ENCODE measurements at regions not wholly inside any gene's neighbourhood (a gene's known extent, or its start where the extent isn't known, plus 50 kb on each side); places are given as distances from the start of the nearest gene placed in this dataset.

- Histone ChIP-seq H3K4me1 (peaks cover 0 to 27% (median 7%) of the 10 kb centered on the region in 3 donors), H3K4me3 (no peak overlapping the region), H3K9me3 (no peaks in the 10 kb centered on the region), H3K27me3 (no peaks in the 10 kb centered on the region), H3K27ac (peak overlapping the region in 1 of 4 donors; percentile 22), H3K36me3 (no peaks in the 10 kb centered on the region)
- 90 to 95% methylated on average over 2 of the region's 2 CpGs for WGBS, 2 donors
- DNase-seq: no peak
- intact Hi-C loops (cut with DNase I): no loop called here
- TF ChIP-seq CTCF (IDR thresholded peaks at IDR 0.05): no peak
- TF ChIP-seq POLR2A (IDR thresholded peaks at IDR 0.05): no peak
Measured at GRCh38 chr1:94651076-94651475, 109.5 kb upstream of the F3 start.

- Histone ChIP-seq H3K36me3 (no peaks in the 10 kb centered on the region), H3K4me3 (no peak overlapping the region), H3K4me1 (peaks cover 0 to 27% (median 7%) of the 10 kb centered on the region in 3 donors), H3K9me3 (no peaks in the 10 kb centered on the region), H3K27me3 (no peaks in the 10 kb centered on the region), H3K27ac (peak overlapping the region in 1 of 4 donors; percentile 22)
- WGBS, 2 donors: 63 to 77% methylated on average over 2 of the region's 2 CpGs
- TF ChIP-seq CTCF (IDR thresholded peaks at IDR 0.05) (no peak), POLR2A (IDR thresholded peaks at IDR 0.05) (no peak)
- DNase-seq: no peak
- intact Hi-C loops (cut with DNase I): no loop called here
Measured at GRCh38 chr1:94650301-94650700, 108.7 kb upstream of the F3 start.

- WGBS, 2 donors: 31 to 33% methylated on average over 13 to 14 of the region's 14 CpGs
Measured at GRCh38 chr1:94648225-94649007, 106.9 kb upstream of the F3 start.

GRCh38 chr1:94646786-94647555, 105.4 kb upstream of the F3 start:
- H3K4me3 ChIP-seq: no peak overlapping the region
- H3K4me1 ChIP-seq: peaks cover 0 to 18% (median 7%) of the 10 kb centered on the region in 3 donors
- no peaks in the 10 kb centered on the region for H3K9me3 ChIP-seq
- 72 to 80% methylated on average over 6 of the region's 6 CpGs for WGBS, 2 donors
- intact Hi-C loops (cut with DNase I): no loop called here
- no peaks in the 10 kb centered on the region for H3K36me3 ChIP-seq
- TF ChIP-seq CTCF (IDR thresholded peaks at IDR 0.05) (no peak), POLR2A (IDR thresholded peaks at IDR 0.05) (no peak)
- no peak for DNase-seq
- no peaks in the 10 kb centered on the region for H3K27me3 ChIP-seq
- peak overlapping the region; percentile 61 to 87 (median 76) for H3K27ac ChIP-seq

More at GRCh38 chr1:94648225-94649007, 106.9 kb upstream of the F3 start:
- peaks cover 0 to 18% (median 7%) of the 10 kb centered on the region in 3 donors for H3K4me1 ChIP-seq
- intact Hi-C loops (cut with DNase I): no loop called here
- H3K36me3 ChIP-seq: no peaks in the 10 kb centered on the region
- TF ChIP-seq POLR2A (IDR thresholded peaks at IDR 0.05) (no peak), CTCF (IDR thresholded peaks at IDR 0.05) (no peak)
- peak overlapping the region; percentile 61 to 87 (median 76) for H3K27ac ChIP-seq
- no peaks in the 10 kb centered on the region for H3K27me3 ChIP-seq
- no peak for DNase-seq
- peak overlapping the region in 1 of 4 donors; percentile 22 for H3K4me3 ChIP-seq
- no peaks in the 10 kb centered on the region for H3K9me3 ChIP-seq

GRCh38 chr1:94646141-94646643, 104.6 kb upstream of the F3 start:
- Histone ChIP-seq H3K27me3 (no peaks in the 10 kb centered on the region), H3K4me3 (no peak overlapping the region), H3K27ac (no peak overlapping the region), H3K9me3 (no peaks in the 10 kb centered on the region), H3K36me3 (no peaks in the 10 kb centered on the region), H3K4me1 (peaks cover 0 to 18% (median 7%) of the 10 kb centered on the region in 3 donors)
- intact Hi-C loops (cut with DNase I): no loop called here
- TF ChIP-seq POLR2A (IDR thresholded peaks at IDR 0.05) (no peak), CTCF (IDR thresholded peaks at IDR 0.05) (no peak)
- 34 to 92% methylated on average over 3 to 4 of the region's 4 CpGs for WGBS, 2 donors
- DNase-seq: no peak
